ENCODE measurements at regions not wholly inside any gene's neighbourhood (a gene's known extent, or its start where the extent isn't known, plus 50 kb on each side); places are given as distances from the start of the nearest gene placed in this dataset.

DNA sequence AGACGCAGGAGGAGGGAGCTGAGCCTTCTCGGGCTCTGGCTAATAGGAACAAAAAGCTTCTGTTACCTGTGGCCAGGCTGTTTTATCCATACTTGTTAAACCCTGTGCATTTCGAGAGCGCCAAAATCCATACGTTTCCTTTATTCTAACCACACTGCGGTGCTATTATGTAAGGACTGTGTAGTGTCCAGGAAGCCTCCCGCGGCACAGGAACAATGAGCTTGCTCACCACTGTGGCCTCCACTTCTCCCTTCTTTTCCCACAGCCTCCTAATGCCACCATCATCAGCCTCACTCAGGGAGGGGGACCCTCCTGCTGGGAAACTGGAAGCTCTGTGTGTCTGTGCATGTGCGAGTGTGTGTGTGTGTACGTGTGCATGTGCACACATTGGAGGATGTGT is 268.5 kb downstream of the HAUS1 start:
- no peaks in the 10 kb centered on the region; the same call in 1 of the 2 replicates for H3K4me1 ChIP-seq
- H3K4me3 ChIP-seq (ENCODE audit: low read depth, low read length), result no peak overlapping the region
- no peaks in the 10 kb centered on the region for H3K9me3 ChIP-seq
- no peaks in the 10 kb centered on the region for H3K27me3 ChIP-seq
- TF ChIP-seq, protein P1, sequence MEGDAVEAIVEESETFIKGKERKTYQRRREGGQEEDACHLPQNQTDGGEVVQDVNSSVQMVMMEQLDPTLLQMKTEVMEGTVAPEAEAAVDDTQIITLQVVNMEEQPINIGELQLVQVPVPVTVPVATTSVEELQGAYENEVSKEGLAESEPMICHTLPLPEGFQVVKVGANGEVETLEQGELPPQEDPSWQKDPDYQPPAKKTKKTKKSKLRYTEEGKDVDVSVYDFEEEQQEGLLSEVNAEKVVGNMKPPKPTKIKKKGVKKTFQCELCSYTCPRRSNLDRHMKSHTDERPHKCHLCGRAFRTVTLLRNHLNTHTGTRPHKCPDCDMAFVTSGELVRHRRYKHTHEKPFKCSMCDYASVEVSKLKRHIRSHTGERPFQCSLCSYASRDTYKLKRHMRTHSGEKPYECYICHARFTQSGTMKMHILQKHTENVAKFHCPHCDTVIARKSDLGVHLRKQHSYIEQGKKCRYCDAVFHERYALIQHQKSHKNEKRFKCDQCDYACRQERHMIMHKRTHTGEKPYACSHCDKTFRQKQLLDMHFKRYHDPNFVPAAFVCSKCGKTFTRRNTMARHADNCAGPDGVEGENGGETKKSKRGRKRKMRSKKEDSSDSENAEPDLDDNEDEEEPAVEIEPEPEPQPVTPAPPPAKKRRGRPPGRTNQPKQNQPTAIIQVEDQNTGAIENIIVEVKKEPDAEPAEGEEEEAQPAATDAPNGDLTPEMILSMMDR (IDR thresholded peaks at IDR 0.05; ENCODE audit: low read depth, low read length), result no peak
- H3K36me3 ChIP-seq, result no peaks in the 10 kb centered on the region
- no peak for DNase-seq

DNA sequence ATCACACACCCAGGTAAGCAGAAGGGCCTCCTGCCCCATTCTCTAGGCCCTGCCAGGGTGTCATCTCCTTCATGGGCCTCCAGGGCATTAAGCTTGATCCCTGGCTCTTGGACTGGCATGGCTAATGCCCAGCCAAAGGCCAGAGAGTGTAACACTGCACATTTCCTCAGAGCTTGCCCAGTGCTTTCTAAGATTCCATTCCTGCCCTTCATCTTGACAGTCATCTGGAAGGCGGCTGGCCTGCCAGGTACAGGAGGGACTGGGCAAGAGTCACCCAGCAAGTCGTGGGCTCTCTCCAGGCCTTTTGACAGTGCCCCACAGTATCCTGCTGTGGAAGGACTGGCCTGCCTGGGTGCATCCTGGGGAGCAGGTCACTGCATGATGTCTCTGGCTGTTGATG is 268.9 kb downstream of the HAUS1 start:
- Histone ChIP-seq H3K4me1 (no peaks in the 10 kb centered on the region; the same call in 1 of the 2 replicates), H3K4me3 (ENCODE audit: low read depth, low read length) (no peak overlapping the region), H3K36me3 (no peaks in the 10 kb centered on the region), H3K9me3 (no peaks in the 10 kb centered on the region), H3K27me3 (no peaks in the 10 kb centered on the region)
- no peak for DNase-seq
- TF ChIP-seq, protein P1 (IDR thresholded peaks at IDR 0.05; ENCODE audit: low read depth, low read length), result no peak

DNA sequence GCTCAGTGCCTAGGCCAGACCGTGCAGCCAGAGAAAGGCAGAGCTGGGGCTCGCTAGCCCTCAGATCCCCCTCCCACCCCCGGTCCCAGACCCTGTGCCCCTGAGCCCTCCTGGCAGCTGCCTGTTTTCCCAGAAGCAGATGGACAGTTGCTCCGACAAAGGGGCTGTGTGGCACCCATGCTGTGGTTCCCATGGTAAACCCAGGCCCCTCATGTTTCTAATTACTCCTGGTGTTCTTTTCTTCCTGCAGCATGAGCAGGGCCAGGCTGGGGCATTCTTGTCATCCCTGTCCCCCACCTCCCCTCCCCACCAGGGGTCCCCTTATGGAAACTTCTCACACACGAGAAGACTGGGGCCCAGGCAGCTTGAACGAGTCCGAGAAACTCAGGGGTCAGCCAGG is 269.6 kb downstream of the HAUS1 start:
- no peaks in the 10 kb centered on the region for H3K36me3 ChIP-seq
- no peaks in the 10 kb centered on the region for H3K27me3 ChIP-seq
- no peaks in the 10 kb centered on the region for H3K9me3 ChIP-seq
- TF ChIP-seq, protein P1 (IDR thresholded peaks at IDR 0.05; ENCODE audit: low read depth, low read length), result no peak
- no peak overlapping the region for H3K4me3 ChIP-seq (ENCODE audit: low read depth, low read length)
- peak; percentile 11 for DNase-seq
- H3K4me1 ChIP-seq, result no peaks in the 10 kb centered on the region; the same call in none of the 2 replicates

DNA sequence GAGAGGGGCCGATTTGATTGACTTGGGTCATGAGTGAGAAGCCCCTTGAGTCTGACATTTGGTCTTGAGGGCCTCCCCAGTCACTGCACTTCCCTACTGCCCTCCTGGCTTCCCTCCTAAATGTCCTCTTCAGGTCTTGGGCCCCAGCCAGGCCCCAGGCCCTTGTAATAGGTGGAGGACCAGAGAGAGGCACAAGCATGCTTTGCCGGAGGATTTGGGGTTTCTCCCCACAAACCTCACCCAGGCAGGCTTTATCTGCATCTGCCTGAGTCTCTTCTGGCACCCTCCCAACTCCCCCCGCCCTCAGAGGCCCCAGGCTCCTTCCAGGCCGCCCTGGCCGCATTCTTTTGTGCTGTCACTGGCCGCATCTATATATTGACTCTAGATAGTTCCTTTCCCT is 270.7 kb downstream of the HAUS1 start:
- no peak overlapping the region for H3K4me3 ChIP-seq (ENCODE audit: low read depth, low read length)
- no peaks in the 10 kb centered on the region for H3K36me3 ChIP-seq
- TF ChIP-seq, protein P1 (IDR thresholded peaks at IDR 0.05; ENCODE audit: low read depth, low read length), result no peak
- H3K4me1 ChIP-seq, result no peaks in the 10 kb centered on the region; the same call in none of the 2 replicates
- H3K27me3 ChIP-seq, result no peaks in the 10 kb centered on the region
- H3K9me3 ChIP-seq, result no peaks in the 10 kb centered on the region
- DNase-seq, result peak; percentile 35

DNA sequence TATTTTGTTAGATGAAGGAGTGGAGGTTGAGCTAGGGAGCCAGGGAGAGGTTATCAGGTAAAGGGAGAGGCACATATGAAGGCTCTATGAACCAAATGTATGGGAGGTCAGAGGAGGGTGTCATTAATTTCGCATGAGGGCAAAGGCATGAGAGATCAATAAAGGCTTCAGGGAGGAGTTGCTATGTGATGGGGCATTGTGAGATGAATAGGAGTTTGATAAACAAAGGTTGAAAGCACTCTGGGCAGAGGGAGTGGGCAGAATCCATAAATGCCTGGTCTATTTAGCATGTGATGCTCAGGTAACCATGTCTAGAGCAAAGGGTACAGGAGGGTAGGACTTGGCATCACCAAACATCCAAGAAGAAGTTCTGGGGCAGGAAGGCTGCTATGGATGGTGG is 273.4 kb downstream of the HAUS1 start:
- Histone ChIP-seq H3K36me3 (no peaks in the 10 kb centered on the region), H3K4me1 (no peaks in the 10 kb centered on the region; the same call in none of the 2 replicates), H3K4me3 (ENCODE audit: low read depth, low read length) (no peak overlapping the region), H3K27me3 (no peaks in the 10 kb centered on the region), H3K9me3 (no peaks in the 10 kb centered on the region)
- no peak for DNase-seq
- TF ChIP-seq, protein P1 (IDR thresholded peaks at IDR 0.05; ENCODE audit: low read depth, low read length), result no peak

DNA sequence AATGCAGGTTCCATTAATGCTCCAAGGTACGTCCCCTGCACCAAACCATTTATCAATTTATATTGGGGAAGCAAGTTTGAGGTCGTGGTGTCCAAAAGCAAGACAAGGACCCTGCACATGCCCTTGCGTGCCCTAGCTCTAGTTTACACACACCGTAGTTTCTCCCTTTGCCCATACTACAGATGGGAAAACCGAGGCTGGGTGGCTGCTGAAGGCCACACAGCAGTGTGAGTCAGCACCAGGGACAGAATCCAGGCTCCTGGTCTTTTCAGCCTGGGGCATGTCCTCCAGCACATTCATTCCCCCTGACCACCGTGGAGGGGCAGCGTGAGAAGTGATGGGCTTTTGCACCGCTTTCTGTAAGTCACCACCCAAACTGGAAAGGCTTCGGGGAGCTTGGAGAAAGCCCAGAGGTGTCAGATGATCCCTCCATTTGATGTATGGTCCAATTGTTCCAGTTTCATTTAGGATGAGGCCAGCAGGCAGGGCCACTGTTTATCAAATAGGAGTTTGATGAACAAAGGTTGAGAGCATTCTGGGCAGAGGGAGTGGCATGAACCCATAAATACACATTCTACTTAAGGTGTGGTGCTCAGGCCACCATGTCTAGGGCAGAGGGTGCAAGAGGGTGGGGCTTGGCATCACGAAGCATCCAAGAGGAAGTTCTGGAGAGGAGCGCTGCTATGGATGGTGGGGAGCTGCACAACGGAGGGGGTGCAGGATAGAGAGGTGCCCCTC is 274.1 kb downstream of the HAUS1 start:
- no peaks in the 10 kb centered on the region for H3K9me3 ChIP-seq
- no peaks in the 10 kb centered on the region for H3K36me3 ChIP-seq
- H3K27me3 ChIP-seq, result no peaks in the 10 kb centered on the region
- DNase-seq, result no peak
- no peak overlapping the region for H3K4me3 ChIP-seq (ENCODE audit: low read depth, low read length)
- H3K4me1 ChIP-seq, result no peaks in the 10 kb centered on the region; the same call in none of the 2 replicates
- TF ChIP-seq, protein P1 (IDR thresholded peaks at IDR 0.05; ENCODE audit: low read depth, low read length), result no peak

All from BE2C (cell line).